Heart left ventricle (tissue), 16 donors: ENCODE measurements at regions not wholly inside any gene's neighbourhood (a gene's known extent, or its start where the extent isn't known, plus 50 kb on each side); places are given as distances from the start of the nearest gene placed in this dataset.

ENCODE experiments used
- ATAC-seq, 4 donors: fragments of 200-7000 bp; cut with Tn5 transposase; one replicate each; pipeline ENCODE4 v1.9.1; 2020 to 2022; ENCODE audit warnings: moderate library complexity in 4 of 4, mild to moderate bottlenecking in 3 of 4, moderate number of reproducible peaks in 1 of 4
- DNase-seq, 5 donors: peaks; one replicate each; pipeline ENCODE4 v3.0.0-alpha.2; 2020
- H3K27ac ChIP-seq, 12 donors: fragments of 200-600 bp; sonication (generic) in 4 of 12; one replicate each; pipeline versions ENCODE4 v1.5.0 to v1.8.0; 2016 to 2022; ENCODE audit warnings: mild to moderate bottlenecking in 2 of 12
- H3K27me3 ChIP-seq, 9 donors: fragments of 200-600 bp; sonication (generic) in 2 of 9; one replicate each; pipeline versions ENCODE4 v1.5.1 to v1.8.0; 2016 to 2022; ENCODE audit warnings: mild to moderate bottlenecking in 3 of 9
- H3K36me3 ChIP-seq, 9 donors: fragments of 200-600 bp; sonication (generic) in 2 of 9; one replicate each; pipeline versions ENCODE4 v1.5.0 to v1.8.0; 2018 to 2022; ENCODE audit warnings: mild to moderate bottlenecking in 2 of 9
- H3K4me1 ChIP-seq, 12 donors: fragments of 200-600 bp; sonication (generic) in 4 of 12; one replicate each; pipeline versions ENCODE4 v1.5.0 to v1.8.0; 2016 to 2022; ENCODE audit warnings: mild to moderate bottlenecking in 3 of 12
- H3K4me3 ChIP-seq, 12 donors: fragments of 200-600 bp; sonication (generic) in 4 of 12; one replicate each; pipeline versions ENCODE4 v1.5.0 to v1.8.0; 2017 to 2022; ENCODE audit warnings: mild to moderate bottlenecking in 9 of 12, moderate library complexity in 4 of 12
- H3K9me3 ChIP-seq, 12 donors: fragments of 200-600 bp; sonication (generic) in 4 of 12; one replicate each; pipeline versions ENCODE4 v1.5.0 to v1.8.0; 2016 to 2022; ENCODE audit warnings: mild to moderate bottlenecking in 1 of 12
- POLR2A ChIP-seq, 2 donors: fragments of 450-650 bp; IDR thresholded peaks; one replicate each; pipeline ENCODE4 v1.6.1; 2017; ENCODE audit warnings: antibody characterized with exemption in 2 of 2, mild to moderate bottlenecking in 2 of 2, moderate library complexity in 2 of 2
- WGBS, 4 donors: extraction: QIAGEN DNeasy Blood & Tissue Kit in 2 of 4; methylation state at CpG; one replicate each; pipeline versions ENCODE4 v1.1.5 to v1.1.7; 2013 to 2018; 5-methylcytosine and 5-hydroxymethylcytosine counted together
- intact Hi-C, 10 donors: fragments of 100-400 bp; cut with DNase I; formaldehyde crosslinking; loops; one replicate each; pipeline versions ENCODE4 v1.11.1 to v1.14.2; 2022
- TF ChIP-seq, protein P1 (sequence below), 12 donors: fragments of 200-600 bp; sonication (generic) in 4 of 12; IDR thresholded peaks; one replicate each; pipeline versions ENCODE4 v1.5.0 to v1.8.0; 2018 to 2022; ENCODE audit warnings: antibody characterized with exemption in 12 of 12, mild to moderate bottlenecking in 5 of 12
- donor health status: ischemic (EF 13 %, LVEDD 7.1; RV severe dilation, severe dysfunction).
- donor health status: healthy with polysubstance abuse.
- donor health status: DM: no; HTN: yes; CAD: no.
- donor health status: DM: no; HTN: no; CAD: no.
- donor health status: ischemic (EF 25% LVEDD 6.9; RV normal size, moderate dysfunction).
- donor health status: ischemic (EF 25% LVEDD 5.7; RV mildly dilated, moderate dysfunction).
- donor health status: healthy.
- donor health status: DM: yes; HTN: yes; CAD: no.
- donor health status: ischemic (EF 35%, LVEDD 5.7; RV mildly dilated, moderate dysfunction).
- donor health status: nonischemic (EF 11% LVEDD 7.7; RV severe dilation, severe dysfunction).
- donor health status: DM: yes; HTN: yes; CAD: no.
- donor health status: PGD.
- donor health status: ischemic (EF 29% LVEDD 5.4; RV normal size, mild dysfunction).
- donor health status: nonischemic (EF 23%, LVEDD 6.1; RV moderate dilation, normal function).

DNA sequence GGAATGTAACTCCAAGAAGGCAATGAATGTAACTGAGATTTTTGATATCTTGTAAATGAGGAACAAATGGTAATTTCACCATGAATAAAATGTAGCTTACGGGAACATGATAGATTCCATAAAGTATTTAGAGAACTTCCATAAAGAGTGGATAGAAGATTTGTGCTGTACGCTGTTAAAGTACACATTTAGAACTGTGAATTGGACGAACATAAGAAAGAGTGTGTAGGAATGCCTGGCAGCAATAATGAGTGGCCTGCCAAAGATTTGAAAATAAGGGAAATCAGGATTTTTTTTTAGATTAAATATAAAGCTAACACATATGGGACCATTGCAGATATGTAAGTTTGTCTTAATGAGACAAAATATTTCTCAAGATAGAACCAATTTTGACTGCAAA, 1153.3 kb upstream of the EYS start:
- DNase-seq (no peak), ATAC-seq (no peak)
- Histone ChIP-seq H3K27ac (no peak overlapping the region), H3K36me3 (no peaks in the 10 kb centered on the region), H3K4me1 (no peaks in the 10 kb centered on the region), H3K4me3 (no peak overlapping the region), H3K9me3 (peaks cover 0 to 17% (median 2%) of the 10 kb centered on the region in 12 donors), H3K27me3 (no peaks in the 10 kb centered on the region)
- TF ChIP-seq POLR2A (IDR thresholded peaks at IDR 0.05), result no peak
- WGBS, 4 donors, result 42 to 77% (median 52%) methylated on average over 3 of the region's 3 CpGs
- intact Hi-C loops, result no loop called here

DNA sequence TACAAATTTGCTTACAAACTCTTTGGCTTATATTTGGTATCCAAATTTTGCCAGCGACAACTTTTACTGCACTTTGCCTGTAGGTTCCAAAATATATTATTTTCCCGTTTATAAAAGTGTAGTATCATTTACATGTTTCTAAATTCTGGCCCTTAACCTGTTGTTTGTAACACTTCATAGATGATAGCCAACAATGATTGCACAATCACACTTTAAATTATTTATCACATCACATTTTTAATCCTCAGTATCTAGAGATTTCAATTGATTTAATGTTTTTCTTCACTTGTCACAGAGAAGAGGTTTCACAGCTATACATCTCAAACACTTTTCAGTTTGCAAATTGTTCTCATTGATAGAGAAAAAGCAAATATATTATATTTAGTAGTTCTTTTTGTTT, 1151.2 kb upstream of the EYS start:
- intact Hi-C loops, result no loop called here
- no peaks in the 10 kb centered on the region for H3K27me3 ChIP-seq
- TF ChIP-seq POLR2A (IDR thresholded peaks at IDR 0.05), result no peak
- TF ChIP-seq, protein P1, sequence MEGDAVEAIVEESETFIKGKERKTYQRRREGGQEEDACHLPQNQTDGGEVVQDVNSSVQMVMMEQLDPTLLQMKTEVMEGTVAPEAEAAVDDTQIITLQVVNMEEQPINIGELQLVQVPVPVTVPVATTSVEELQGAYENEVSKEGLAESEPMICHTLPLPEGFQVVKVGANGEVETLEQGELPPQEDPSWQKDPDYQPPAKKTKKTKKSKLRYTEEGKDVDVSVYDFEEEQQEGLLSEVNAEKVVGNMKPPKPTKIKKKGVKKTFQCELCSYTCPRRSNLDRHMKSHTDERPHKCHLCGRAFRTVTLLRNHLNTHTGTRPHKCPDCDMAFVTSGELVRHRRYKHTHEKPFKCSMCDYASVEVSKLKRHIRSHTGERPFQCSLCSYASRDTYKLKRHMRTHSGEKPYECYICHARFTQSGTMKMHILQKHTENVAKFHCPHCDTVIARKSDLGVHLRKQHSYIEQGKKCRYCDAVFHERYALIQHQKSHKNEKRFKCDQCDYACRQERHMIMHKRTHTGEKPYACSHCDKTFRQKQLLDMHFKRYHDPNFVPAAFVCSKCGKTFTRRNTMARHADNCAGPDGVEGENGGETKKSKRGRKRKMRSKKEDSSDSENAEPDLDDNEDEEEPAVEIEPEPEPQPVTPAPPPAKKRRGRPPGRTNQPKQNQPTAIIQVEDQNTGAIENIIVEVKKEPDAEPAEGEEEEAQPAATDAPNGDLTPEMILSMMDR (IDR thresholded peaks at IDR 0.05), result no peak
- no peak for DNase-seq
- no peaks in the 10 kb centered on the region for H3K4me1 ChIP-seq
- H3K36me3 ChIP-seq, result no peaks in the 10 kb centered on the region
- no peak for ATAC-seq
- no peak overlapping the region for H3K4me3 ChIP-seq
- H3K27ac ChIP-seq, result no peak overlapping the region
- peaks cover 0 to 5% (median 0%) of the 10 kb centered on the region in 12 donors for H3K9me3 ChIP-seq
- 37 to 73% (median 61%) methylated on average over 2 of the region's 2 CpGs for WGBS, 4 donors

DNA sequence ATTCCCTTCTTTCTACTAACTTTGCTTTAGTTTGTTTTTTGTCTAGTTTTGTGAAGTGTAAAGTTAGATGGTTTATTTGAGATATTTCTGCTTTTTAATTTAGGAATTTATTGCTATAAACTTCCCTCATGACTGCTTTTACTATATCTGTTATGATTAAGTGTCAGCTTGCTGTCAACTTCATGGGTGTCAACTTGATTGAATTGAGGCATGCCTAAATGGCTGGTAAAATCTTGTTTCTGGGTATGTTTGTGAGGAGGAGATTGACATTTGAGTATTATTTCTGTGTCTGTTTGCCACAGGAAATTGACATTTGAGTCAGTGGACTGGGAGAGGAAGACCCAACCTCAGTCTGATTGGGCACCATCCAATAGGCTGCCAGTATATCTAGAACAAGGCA, 1147.0 kb upstream of the EYS start:
- DNase-seq (no peak), ATAC-seq (no peak)
- Histone ChIP-seq H3K9me3 (no peaks in the 10 kb centered on the region), H3K27ac (no peak overlapping the region), H3K4me1 (no peaks in the 10 kb centered on the region), H3K27me3 (no peaks in the 10 kb centered on the region), H3K36me3 (no peaks in the 10 kb centered on the region), H3K4me3 (no peak overlapping the region)
- TF ChIP-seq, protein P1 (IDR thresholded peaks at IDR 0.05), result no peak
- no peak for TF ChIP-seq POLR2A (IDR thresholded peaks at IDR 0.05)
- intact Hi-C loops, result no loop called here

DNA sequence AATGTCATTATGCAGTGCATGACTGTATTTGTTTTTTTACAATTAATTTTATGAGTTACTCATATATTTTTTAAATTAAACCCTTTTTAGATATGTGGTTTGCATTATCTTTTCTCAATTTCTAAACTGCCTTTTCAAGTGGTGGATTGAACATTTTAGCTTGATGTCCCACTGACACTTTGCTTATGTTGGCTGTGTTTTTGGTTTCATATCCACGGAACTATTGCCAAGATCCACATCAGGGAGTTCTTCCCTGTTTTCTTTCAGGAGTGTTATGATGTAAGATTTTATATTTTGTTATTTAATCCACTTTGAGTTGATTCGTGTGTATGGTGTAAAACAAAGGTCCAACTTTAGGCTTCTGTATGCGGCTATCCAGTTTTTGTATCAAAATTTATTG, 1144.9 kb upstream of the EYS start:
- no peak for ATAC-seq
- WGBS, 4 donors, result 47 to 60% (median 52%) methylated on average over 3 of the region's 3 CpGs
- H3K4me1 ChIP-seq, result no peaks in the 10 kb centered on the region
- no peak for DNase-seq
- no peaks in the 10 kb centered on the region for H3K36me3 ChIP-seq
- H3K4me3 ChIP-seq, result peak overlapping the region in 1 of 12 donors; percentile 8
- intact Hi-C loops, result no loop called here
- TF ChIP-seq, protein P1 (IDR thresholded peaks at IDR 0.05), result no peak
- no peak for TF ChIP-seq POLR2A (IDR thresholded peaks at IDR 0.05)
- H3K27ac ChIP-seq, result no peak overlapping the region
- H3K27me3 ChIP-seq, result no peaks in the 10 kb centered on the region
- no peaks in the 10 kb centered on the region for H3K9me3 ChIP-seq

DNA sequence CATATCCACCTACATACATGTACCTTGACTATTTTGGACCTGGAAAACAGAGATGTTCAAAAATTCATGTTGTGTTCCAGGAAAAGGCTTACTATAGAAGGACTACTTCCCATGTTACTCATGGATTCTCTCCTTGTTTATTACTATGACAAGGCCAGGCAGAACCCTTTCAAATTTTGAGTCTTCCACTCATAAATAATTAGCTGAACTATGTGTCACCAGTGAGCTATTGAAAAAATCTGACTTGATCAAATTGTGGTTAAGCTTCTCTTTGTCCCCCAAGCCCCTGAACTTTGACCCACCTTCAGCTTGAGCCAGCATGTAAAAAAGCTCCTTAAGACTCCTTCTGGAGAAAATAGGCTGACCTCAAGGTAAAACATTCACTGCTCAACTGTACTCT, 1142.8 kb upstream of the EYS start:
- DNase-seq (no peak), ATAC-seq (no peak)
- H3K27me3 ChIP-seq, result no peaks in the 10 kb centered on the region
- H3K27ac ChIP-seq, result no peak overlapping the region
- TF ChIP-seq POLR2A (IDR thresholded peaks at IDR 0.05), result no peak
- TF ChIP-seq, protein P1 (IDR thresholded peaks at IDR 0.05), result no peak
- H3K4me1 ChIP-seq, result no peaks in the 10 kb centered on the region
- no peaks in the 10 kb centered on the region for H3K9me3 ChIP-seq
- intact Hi-C loops, result no loop called here
- no peak overlapping the region for H3K4me3 ChIP-seq
- no peaks in the 10 kb centered on the region for H3K36me3 ChIP-seq
